Astrocyte of the spinal cord (primary cell): ENCODE measurements at regions not wholly inside any gene's neighbourhood (a gene's known extent, or its start where the extent isn't known, plus 50 kb on each side); places are given as distances from the start of the nearest gene placed in this dataset.
"Not testable (repeated sequence)": the region's sequence is repeated elsewhere in the genome, so short reads cannot be mapped to it uniquely, and the experiment has no call there.

Experiments
- DNase-seq: peaks from one replicate; pipeline ENCODE4 v3.0.0; 2011; ENCODE audit warnings: low read depth, low spot score
- H3K4me3 ChIP-seq: 2 replicates; pipeline ENCODE4 v1.5.1; 2011; ENCODE audit warnings: low read depth, mild to moderate bottlenecking, low read length, moderate library complexity
- in situ Hi-C: cut with HindIII; loops from 2 replicates; pipeline ENCODE4 v1.10.0; 2017; ENCODE audit warnings: low sequenced_read_pairs
- TF ChIP-seq, protein P1 (sequence below): IDR thresholded peaks from 2 replicates; pipeline ENCODE4 v1.5.1; 2012; ENCODE audit warnings: low read depth, mild to moderate bottlenecking, low read length, inconsistent platforms

DNA sequence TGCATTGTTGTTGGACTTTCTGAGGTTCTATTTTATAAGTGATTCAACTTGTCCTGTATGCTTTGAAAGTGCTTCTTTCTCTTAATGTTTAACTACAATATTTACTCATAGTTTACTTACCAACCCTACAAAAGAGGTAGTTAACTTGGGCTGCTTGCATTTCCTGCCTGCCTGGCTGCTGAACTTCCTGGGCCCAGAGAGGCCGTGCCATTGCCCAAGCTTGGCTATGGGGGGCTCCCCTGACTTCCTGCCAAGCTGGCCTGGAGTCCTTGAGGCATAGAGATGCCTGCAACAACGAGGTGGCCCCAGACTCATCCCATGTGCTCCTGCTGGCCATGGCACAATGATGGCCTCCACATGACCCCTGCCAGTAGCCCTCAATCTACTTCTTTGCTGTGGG, 361.6 kb upstream of the PLD5 start:
- no peak for DNase-seq
- TF ChIP-seq, protein P1, sequence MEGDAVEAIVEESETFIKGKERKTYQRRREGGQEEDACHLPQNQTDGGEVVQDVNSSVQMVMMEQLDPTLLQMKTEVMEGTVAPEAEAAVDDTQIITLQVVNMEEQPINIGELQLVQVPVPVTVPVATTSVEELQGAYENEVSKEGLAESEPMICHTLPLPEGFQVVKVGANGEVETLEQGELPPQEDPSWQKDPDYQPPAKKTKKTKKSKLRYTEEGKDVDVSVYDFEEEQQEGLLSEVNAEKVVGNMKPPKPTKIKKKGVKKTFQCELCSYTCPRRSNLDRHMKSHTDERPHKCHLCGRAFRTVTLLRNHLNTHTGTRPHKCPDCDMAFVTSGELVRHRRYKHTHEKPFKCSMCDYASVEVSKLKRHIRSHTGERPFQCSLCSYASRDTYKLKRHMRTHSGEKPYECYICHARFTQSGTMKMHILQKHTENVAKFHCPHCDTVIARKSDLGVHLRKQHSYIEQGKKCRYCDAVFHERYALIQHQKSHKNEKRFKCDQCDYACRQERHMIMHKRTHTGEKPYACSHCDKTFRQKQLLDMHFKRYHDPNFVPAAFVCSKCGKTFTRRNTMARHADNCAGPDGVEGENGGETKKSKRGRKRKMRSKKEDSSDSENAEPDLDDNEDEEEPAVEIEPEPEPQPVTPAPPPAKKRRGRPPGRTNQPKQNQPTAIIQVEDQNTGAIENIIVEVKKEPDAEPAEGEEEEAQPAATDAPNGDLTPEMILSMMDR, result no peak
- no peak overlapping the region for H3K4me3 ChIP-seq
- in situ Hi-C loops, result no loop called here

DNA sequence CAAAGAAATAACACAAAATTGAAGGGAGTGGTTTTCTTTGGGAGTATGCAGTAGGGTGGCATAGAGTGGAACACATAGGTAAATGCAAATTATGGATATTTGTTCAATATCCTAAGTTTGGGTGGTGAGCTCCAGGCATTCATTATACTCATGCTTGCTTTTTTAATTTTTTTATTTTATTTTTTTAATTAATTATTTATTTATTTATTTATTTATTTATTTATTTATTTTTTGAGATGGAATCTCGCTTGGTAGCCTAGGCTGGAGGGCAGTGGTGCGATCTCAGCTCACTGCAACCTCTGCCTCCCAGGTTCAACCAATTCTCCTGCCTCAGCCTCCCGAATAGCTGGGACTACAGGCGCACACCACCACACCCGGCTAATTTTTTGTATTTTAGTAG, 355.5 kb upstream of the PLD5 start:
- in situ Hi-C loops, DNase-seq, H3K4me3 ChIP-seq: not testable (repeated sequence)

DNA sequence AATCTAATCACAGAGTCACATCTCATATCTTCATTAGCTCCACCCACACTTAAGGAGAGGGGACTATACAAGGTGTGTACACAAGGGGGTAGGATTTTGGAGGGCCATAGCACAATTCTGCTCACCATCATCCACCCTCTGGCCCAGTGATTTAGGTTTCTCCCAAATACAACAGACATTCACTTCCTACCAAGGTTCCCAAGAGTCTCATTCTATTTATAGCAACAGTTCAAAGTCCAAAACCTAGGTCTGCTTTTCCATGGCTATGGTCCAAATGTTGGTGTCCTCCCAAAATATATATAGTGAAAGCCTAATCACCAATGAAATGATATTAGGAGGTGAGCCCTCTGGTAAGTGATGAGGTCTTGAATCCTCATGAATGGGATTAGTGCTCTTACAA, 353.2 kb upstream of the PLD5 start:
- DNase-seq, result no peak
- H3K4me3 ChIP-seq, result no peak overlapping the region
- TF ChIP-seq, protein P1, result no peak
- in situ Hi-C loops, result no loop called here

DNA sequence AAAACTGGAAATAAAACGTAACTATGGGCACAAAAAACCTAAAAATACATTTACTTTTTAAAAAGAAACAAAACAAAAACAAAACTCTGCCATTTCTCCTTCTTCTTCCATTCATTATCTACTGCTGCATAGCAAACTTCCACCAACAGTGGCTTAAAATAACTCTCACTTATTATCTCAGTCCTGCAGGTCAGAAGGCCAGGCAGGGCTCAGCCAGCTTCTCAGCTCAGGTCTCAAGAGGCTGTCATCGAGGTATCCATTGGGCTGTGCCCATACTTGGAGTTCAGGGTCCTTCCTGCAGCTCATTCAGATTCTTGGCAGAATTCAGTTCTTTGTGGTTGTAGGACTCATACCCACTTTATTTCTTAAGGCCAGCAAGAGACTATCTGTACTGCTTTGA, 352.7 kb upstream of the PLD5 start:
- DNase-seq, result no peak
- no peak overlapping the region for H3K4me3 ChIP-seq
- in situ Hi-C loops, result no loop called here
- TF ChIP-seq, protein P1, result no peak

DNA sequence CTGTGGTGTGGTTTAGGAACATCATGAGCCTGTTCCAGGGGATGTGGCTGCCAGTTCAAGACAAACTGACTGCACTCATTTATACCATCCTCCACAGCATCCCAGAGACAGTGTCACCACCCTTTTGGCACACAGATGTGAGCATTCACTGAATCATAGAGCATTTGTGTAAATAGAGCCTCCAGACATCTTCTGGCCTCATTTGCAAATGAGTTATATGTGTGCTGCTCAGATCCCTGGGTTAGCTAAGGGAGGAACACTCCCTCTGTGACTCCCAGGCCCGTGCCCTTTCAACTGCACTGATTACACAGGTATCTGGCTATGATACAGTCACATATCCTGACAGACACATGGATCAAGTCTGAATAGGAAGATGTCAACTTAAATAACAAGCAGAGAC, 351.5 kb upstream of the PLD5 start:
- no peak for DNase-seq
- in situ Hi-C loops, result no loop called here
- H3K4me3 ChIP-seq, result no peak overlapping the region
- TF ChIP-seq, protein P1, result no peak

DNA sequence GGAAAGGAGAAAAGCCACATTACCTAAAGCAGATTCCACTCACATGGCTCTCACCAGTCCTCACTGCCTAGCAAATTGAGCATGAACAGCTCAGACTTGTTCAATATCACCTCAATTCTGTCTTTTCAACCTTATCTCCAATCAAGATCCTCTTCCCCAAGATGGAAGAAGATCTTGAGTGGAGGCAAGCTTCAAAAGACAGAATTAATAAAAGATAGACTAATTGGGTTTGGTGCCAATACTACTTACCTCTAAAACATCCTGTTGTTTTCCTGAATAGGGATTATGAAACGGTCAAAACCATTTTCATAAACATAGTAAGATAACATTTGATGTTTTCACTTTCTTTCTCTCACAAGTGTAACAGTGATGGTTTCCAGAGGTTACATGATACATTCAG, 349.2 kb upstream of the PLD5 start:
- H3K4me3 ChIP-seq, result no peak overlapping the region
- TF ChIP-seq, protein P1, result no peak
- DNase-seq, result no peak
- in situ Hi-C loops, result no loop called here

DNA sequence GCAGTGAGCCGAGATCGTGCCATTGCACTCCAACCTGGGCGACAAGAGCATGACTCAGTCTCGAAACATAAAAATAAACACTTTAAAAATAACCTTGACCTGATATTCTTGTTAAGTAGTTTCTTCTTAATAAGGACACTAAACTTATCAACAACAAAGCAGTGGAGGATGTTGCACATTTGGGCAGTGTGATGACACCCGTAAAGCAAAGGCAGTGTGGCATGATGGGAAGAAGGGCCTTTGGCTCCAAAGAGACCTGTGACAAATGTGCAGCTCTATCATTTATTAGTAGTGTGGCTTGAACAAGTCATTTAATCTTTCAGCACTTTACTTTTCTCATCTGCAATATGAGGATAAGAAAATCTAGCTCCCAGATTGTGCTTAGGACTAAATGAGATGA, 348.0 kb upstream of the PLD5 start:
- DNase-seq, result no peak
- no peak overlapping the region for H3K4me3 ChIP-seq
- in situ Hi-C loops, result no loop called here
- TF ChIP-seq, protein P1, result no peak
